ENCODE measurements at regions not wholly inside any gene's neighbourhood (a gene's known extent, or its start where the extent isn't known, plus 50 kb on each side); places are given as distances from the start of the nearest gene placed in this dataset.
"Not testable (repeated sequence)": the region's sequence is repeated elsewhere in the genome, so short reads cannot be mapped to it uniquely, and the experiment has no call there.

DNA sequence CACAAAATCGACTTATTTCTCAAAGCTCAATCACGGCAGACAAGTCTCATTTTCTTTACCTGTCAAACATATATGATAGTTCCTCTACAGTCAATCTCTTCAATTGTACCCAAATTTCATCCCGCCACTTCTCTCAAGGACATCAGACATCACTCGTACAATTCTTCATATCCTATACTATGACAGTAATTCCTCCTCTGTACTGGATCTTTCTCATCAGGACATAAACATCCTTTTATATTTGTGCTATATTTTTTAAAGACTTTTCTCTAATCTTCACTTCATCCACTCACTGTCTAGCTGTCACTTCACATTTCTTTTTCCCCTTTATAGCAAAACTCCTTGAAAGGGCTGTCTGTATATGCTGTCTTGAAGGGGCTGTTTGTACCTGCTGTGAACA lies 419.1 kb upstream of the NR5A2 start:
- peaks cover 6% of the 10 kb centered on the region for H3K4me1 Mint-ChIP-seq (ENCODE audit: unreplicated experiment)
- H3K36me3 Mint-ChIP-seq (ENCODE audit: unreplicated experiment): no peaks in the 10 kb centered on the region
- peaks cover 22% of the 10 kb centered on the region for H3K27me3 Mint-ChIP-seq (ENCODE audit: unreplicated experiment)
- no peak overlapping the region for H3K4me3 Mint-ChIP-seq (ENCODE audit: unreplicated experiment)
- TF ChIP-seq, protein P1, sequence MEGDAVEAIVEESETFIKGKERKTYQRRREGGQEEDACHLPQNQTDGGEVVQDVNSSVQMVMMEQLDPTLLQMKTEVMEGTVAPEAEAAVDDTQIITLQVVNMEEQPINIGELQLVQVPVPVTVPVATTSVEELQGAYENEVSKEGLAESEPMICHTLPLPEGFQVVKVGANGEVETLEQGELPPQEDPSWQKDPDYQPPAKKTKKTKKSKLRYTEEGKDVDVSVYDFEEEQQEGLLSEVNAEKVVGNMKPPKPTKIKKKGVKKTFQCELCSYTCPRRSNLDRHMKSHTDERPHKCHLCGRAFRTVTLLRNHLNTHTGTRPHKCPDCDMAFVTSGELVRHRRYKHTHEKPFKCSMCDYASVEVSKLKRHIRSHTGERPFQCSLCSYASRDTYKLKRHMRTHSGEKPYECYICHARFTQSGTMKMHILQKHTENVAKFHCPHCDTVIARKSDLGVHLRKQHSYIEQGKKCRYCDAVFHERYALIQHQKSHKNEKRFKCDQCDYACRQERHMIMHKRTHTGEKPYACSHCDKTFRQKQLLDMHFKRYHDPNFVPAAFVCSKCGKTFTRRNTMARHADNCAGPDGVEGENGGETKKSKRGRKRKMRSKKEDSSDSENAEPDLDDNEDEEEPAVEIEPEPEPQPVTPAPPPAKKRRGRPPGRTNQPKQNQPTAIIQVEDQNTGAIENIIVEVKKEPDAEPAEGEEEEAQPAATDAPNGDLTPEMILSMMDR (IDR thresholded peaks at IDR 0.05): no peak
- no peaks in the 10 kb centered on the region for H3K9me3 Mint-ChIP-seq (ENCODE audit: unreplicated experiment)
- no peak for DNase-seq (ENCODE audit: extremely low spot score, unreplicated experiment)
- no peak overlapping the region for H3K27ac Mint-ChIP-seq (ENCODE audit: unreplicated experiment)

DNA sequence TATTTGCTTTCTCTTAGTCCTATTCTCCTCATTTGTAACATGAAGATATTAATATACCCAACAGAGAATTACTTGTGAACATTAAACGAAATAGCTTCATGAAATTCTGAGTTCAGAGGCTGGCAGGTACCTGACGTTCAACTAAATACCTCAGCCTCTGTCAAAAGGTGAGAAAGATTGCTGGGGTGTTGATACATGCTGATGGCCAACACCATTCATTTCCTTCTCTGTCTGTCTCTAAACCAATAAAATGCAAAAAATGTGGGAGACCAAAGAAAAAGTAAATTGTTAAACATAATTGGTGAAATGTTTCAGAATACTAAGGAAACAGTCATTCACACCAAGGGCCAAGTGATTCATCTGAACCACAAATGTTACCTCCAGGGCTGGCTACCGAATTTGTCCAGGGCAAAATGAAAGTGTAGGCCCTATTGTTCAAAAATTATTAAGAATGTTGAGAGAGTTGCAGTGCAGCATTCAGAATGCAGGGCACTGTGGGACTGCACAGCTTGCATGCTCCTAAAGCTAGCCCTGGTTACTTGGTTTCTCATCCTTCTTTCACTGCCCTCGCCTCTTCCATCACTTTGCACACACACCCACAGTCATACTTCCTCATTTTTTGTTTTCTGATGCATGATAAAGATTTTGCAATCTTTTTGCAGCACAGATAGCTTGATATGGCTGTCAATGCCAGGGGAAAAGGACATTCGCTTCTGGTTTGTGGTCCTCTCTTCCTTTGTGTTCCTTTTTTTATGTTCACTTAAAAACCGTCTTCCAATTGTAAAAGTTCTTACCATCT lies 414.3 kb upstream of the NR5A2 start:
- Mint-ChIP-seq H3K9me3 (ENCODE audit: unreplicated experiment) (no peaks in the 10 kb centered on the region), H3K4me1 (ENCODE audit: unreplicated experiment) (peaks cover 8% of the 10 kb centered on the region), H3K36me3 (ENCODE audit: unreplicated experiment) (no peaks in the 10 kb centered on the region), H3K27me3 (ENCODE audit: unreplicated experiment) (peaks cover 14% of the 10 kb centered on the region), H3K4me3 (ENCODE audit: unreplicated experiment) (no peak overlapping the region), H3K27ac (ENCODE audit: unreplicated experiment) (no peak overlapping the region)
- DNase-seq (ENCODE audit: extremely low spot score, unreplicated experiment): no peak
- TF ChIP-seq, protein P1 (IDR thresholded peaks at IDR 0.05): no peak

DNA sequence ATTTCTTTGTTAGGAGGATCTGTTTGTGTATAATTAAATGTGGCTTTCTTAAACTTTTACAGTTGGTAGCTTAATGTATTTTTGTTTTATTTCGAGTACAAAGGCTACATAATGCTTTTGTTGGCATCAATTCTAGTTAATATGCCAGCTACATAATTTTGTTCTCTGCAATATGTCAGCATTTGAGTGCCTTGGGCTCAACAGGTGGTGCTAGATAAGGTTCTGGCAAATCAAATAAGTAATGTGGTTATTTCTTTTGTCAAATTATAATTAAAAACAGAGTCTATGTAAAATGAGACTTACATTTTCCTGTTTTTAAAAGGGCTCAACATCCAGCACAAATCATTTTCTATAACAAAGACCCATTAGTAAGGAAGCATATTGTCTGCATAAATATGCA lies 410.6 kb upstream of the NR5A2 start:
- Mint-ChIP-seq H3K36me3 (ENCODE audit: unreplicated experiment) (no peaks in the 10 kb centered on the region), H3K27me3 (ENCODE audit: unreplicated experiment) (peaks cover 25% of the 10 kb centered on the region), H3K27ac (ENCODE audit: unreplicated experiment) (no peak overlapping the region), H3K4me3 (ENCODE audit: unreplicated experiment) (no peak overlapping the region), H3K9me3 (ENCODE audit: unreplicated experiment) (no peaks in the 10 kb centered on the region), H3K4me1 (ENCODE audit: unreplicated experiment) (peaks cover 8% of the 10 kb centered on the region)
- TF ChIP-seq, protein P1 (IDR thresholded peaks at IDR 0.05): no peak
- DNase-seq (ENCODE audit: extremely low spot score, unreplicated experiment): no peak

DNA sequence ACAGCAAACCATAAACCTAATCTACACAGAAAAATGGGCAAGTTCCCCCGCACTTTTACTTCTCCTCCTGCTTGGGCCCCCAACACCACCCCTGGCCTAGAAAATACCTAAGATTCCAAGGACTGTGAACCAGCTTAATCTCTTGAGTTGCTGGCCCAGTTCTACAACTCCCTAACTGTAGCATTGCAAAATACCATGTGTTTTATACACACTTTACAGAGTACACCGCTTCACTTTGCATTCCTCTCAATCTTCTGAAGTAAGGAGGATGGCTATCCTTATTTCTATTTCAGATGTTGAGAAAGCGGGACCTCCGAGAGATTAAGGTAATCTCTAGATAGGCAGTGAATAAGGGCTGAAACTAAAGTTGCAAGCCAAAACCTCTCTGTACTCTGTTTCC lies 408.3 kb upstream of the NR5A2 start:
- no peak overlapping the region for H3K4me3 Mint-ChIP-seq (ENCODE audit: unreplicated experiment)
- peaks cover 32% of the 10 kb centered on the region for H3K27me3 Mint-ChIP-seq (ENCODE audit: unreplicated experiment)
- DNase-seq (ENCODE audit: extremely low spot score, unreplicated experiment): no peak
- no peaks in the 10 kb centered on the region for H3K36me3 Mint-ChIP-seq (ENCODE audit: unreplicated experiment)
- H3K27ac Mint-ChIP-seq (ENCODE audit: unreplicated experiment): no peak overlapping the region
- H3K9me3 Mint-ChIP-seq (ENCODE audit: unreplicated experiment): no peaks in the 10 kb centered on the region
- TF ChIP-seq, protein P1 (IDR thresholded peaks at IDR 0.05): no peak
- no peaks in the 10 kb centered on the region for H3K4me1 Mint-ChIP-seq (ENCODE audit: unreplicated experiment)

DNA sequence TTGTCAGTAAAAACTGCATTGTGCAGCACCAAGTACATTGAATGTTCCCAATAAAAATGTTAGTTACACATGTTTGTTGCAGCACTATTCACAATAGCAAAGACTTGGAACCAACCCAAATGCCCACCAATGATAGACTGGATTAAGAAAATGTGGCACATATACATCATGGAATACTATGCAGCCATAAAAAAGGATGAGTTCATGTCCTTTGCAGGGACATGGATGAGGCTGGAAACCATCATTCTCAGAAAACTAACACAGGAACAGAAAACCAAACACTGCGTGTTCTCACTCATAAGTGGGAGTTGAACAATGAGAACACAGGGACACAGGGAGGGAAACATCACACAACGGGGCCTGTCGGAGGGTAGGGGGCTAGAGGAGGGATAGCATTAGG lies 401.3 kb upstream of the NR5A2 start:
- not testable (repeated sequence) for DNase-seq (ENCODE audit: extremely low spot score, unreplicated experiment); H3K4me3 Mint-ChIP-seq (ENCODE audit: unreplicated experiment); H3K4me1 Mint-ChIP-seq (ENCODE audit: unreplicated experiment); H3K36me3 Mint-ChIP-seq (ENCODE audit: unreplicated experiment); H3K27ac Mint-ChIP-seq (ENCODE audit: unreplicated experiment); H3K9me3 Mint-ChIP-seq (ENCODE audit: unreplicated experiment)
- H3K27me3 Mint-ChIP-seq (ENCODE audit: unreplicated experiment): peaks cover 36% of the 10 kb centered on the region
